22Rv1 (cell line): ENCODE measurements at regions not wholly inside any gene's neighbourhood (a gene's known extent, or its start where the extent isn't known, plus 50 kb on each side); places are given as distances from the start of the nearest gene placed in this dataset.

ENCODE experiments used
- H3K27ac ChIP-seq: fragments of 450-650 bp; 2 replicates; pipeline ENCODE4 v1.5.1; 2017
- ZFX ChIP-seq: fragments of 450-650 bp; IDR thresholded peaks from 2 replicates; pipeline ENCODE4 v1.6.1; 2017; ENCODE audit warnings: antibody characterized with exemption, borderline replicate concordance
- TF ChIP-seq, protein P1 (sequence below): fragments of 450-650 bp; IDR thresholded peaks from 2 replicates; pipeline ENCODE4 v1.5.1; 2017; ENCODE audit warnings: mild to moderate bottlenecking

DNA sequence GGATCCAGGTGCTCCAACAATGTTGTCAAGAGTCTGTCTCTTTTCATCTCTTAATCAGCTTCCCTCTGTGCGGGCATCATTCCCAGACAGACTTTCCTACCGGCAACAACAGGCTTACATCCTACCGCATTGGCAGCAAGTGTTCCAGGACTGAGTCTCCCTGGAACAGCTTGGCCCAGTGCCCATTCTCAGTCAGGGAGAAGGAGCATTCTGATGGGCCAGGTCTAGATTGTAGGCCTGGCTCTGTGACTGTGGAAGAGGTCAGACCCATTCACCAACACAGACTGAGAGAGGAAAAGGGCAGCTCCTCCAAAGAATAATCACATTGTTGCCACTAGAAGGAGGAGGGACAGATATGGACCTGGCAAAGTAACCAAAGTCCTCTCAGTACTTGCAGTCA, 68.1 kb upstream of the TMEM132E start:
- no peak for TF ChIP-seq ZFX
- TF ChIP-seq, protein P1, sequence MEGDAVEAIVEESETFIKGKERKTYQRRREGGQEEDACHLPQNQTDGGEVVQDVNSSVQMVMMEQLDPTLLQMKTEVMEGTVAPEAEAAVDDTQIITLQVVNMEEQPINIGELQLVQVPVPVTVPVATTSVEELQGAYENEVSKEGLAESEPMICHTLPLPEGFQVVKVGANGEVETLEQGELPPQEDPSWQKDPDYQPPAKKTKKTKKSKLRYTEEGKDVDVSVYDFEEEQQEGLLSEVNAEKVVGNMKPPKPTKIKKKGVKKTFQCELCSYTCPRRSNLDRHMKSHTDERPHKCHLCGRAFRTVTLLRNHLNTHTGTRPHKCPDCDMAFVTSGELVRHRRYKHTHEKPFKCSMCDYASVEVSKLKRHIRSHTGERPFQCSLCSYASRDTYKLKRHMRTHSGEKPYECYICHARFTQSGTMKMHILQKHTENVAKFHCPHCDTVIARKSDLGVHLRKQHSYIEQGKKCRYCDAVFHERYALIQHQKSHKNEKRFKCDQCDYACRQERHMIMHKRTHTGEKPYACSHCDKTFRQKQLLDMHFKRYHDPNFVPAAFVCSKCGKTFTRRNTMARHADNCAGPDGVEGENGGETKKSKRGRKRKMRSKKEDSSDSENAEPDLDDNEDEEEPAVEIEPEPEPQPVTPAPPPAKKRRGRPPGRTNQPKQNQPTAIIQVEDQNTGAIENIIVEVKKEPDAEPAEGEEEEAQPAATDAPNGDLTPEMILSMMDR: no peak
- H3K27ac ChIP-seq: no peak overlapping the region

DNA sequence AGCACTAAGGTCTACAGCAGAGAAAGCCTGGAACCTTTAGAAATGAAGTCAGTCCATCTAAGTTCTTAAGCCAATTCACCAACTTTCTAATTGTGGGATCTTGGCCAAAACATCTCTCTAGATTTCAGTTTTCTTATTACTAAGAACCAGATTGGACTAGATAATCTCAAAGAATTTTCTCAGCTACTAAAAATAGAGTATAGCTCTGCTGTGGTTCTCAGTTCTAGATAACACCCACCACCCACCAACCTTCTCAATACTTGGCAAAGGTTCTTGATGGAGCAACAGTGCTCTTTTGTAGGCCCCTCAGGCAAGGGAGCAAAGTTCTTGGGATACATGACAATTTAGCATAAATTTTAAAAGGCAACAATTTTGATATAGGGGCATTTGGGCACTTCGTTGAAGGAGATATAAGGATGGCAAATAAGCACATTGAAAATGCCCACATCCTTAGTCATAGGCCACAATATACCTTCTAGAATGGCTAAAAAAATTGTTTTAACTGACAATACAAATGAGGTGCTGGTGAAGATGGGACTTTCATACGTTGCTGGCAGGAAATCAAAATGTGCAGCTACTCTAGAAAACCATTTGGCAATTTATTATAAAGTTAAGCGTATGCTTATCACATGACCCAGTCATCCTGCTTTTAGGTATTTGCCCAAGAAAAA, 74.4 kb upstream of the TMEM132E start:
- TF ChIP-seq ZFX: no peak
- TF ChIP-seq, protein P1: no peak
- H3K27ac ChIP-seq: no peak overlapping the region

DNA sequence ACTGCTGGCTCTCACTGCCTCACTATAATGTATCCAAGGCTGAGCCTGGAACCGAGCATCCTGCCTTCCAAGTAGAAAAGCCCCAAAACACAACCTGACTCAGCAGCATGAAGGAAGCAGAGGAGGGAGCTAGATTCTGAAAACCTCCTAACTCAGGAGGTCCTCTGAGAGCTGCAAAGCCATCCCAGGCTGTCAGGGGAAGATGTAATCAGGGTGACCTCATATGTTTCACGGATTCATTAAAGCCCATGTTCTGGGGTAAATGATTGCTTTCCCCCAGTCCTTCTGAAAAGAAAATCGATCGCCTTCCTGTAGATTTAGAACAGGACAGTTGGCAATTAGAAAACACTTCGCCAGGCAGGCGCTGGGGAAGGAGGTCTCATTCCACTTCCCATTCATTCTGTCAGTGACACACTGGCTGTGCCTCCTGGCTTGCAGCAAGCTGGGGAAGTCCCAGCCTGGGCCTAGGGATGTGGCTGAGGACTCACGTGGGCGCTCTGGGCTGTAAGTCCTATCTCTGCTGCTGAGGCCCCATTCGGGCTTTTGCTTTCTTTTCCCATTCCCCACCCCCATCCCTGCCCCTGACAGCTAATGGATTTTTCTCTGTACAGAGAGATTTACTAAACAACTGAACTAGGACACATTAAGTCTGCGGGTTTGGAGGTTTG, 75.7 kb upstream of the TMEM132E start:
- TF ChIP-seq, protein P1: no peak
- TF ChIP-seq ZFX: no peak
- no peak overlapping the region for H3K27ac ChIP-seq

DNA sequence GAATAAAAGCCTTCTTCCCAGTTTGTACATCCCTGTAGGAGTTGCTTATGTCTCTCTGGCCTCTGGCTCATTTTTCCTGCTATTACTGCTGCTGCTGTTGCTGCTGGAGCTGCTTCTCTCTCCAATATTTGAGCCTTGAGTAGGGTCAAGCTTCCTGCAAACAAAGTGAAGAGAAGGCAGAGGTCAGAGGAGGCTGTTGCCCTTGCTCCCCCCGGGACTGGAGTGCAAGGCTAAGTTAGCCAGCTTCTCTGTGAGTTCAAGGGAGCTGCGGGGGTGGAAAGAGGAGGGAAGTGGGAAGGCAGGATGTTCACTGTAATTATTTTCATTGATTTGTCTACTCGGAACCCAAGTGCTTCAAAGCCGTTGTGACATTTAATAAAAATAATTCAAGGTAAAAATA, 77.0 kb upstream of the TMEM132E start:
- TF ChIP-seq ZFX: no peak
- TF ChIP-seq, protein P1: no peak
- no peak overlapping the region for H3K27ac ChIP-seq

DNA sequence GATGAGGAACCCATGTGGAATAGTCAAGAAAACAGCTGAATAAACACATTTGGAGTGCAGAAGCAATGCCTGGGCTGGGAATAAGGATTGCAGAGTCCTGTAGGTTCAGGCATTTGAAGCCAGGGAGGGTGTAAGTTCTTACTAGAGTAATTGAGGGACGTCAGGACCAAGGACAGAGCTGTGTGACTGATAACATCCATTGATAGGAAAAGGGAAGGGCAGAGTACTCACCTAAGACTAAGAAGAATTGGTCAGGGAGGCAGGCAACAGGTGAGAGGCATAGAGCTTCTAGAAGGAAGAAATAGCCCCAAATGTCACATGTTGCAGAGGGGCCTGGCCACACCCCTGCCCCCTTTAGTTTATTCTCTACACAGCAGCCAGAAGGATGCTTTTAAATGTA, 79.8 kb upstream of the TMEM132E start:
- TF ChIP-seq ZFX: no peak
- H3K27ac ChIP-seq: no peak overlapping the region

DNA sequence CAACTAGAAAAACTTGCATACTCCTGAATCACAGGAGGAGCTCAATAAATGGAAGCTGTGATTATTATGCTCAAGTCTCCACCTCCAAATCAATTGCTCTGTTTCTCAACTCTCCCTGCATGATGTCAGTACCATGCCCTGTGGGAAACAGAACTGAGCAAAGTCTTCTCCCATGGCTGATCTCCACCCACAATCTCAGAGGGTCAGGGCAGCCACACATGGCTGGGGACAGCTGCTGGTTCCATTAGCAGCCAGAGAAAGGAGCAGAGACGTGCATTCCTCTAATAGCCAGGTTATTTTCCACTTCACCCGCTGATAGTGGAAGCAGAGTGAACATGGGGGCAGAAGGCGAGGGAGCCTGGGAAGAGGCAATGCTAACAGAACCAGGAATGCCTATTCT, 85.5 kb upstream of the TMEM132E start:
- H3K27ac ChIP-seq: no peak overlapping the region
- TF ChIP-seq ZFX: no peak
- TF ChIP-seq, protein P1: no peak

DNA sequence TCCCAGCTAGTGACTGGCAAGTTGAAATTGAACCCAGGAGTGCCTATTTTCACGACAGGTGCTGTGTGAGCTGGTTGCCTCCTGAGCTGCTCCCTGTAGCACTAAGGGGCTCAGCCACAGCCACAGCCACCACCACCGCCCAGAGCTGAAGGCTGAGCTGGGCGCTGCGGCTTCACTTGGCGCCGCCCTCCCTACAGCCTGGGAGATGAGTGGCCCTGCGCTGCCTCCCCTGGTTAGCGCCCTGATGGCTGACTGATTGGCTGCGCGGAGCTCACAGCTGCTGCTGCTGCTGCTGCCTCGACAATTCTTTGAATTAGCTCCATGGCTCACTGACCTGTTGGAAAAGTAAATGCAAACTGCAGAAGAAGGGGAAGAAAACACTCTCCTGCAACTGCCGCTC, 91.8 kb upstream of the TMEM132E start:
- H3K27ac ChIP-seq: no peak overlapping the region

More for the DNA sequence above, 91.8 kb upstream of the TMEM132E start:
- no peak for TF ChIP-seq ZFX
- TF ChIP-seq, protein P1: no peak
